Astrocyte of the spinal cord (primary cell): ENCODE measurements at regions not wholly inside any gene's neighbourhood (a gene's known extent, or its start where the extent isn't known, plus 50 kb on each side); places are given as distances from the start of the nearest gene placed in this dataset.

Source experiments
- DNase-seq: peaks from one replicate; pipeline ENCODE4 v3.0.0; 2011; ENCODE audit warnings: low read depth, low spot score
- H3K4me3 ChIP-seq: 2 replicates; pipeline ENCODE4 v1.5.1; 2011; ENCODE audit warnings: low read depth, mild to moderate bottlenecking, low read length, moderate library complexity
- CTCF ChIP-seq: IDR thresholded peaks from 2 replicates; pipeline ENCODE4 v1.5.1; 2012; ENCODE audit warnings: low read depth, mild to moderate bottlenecking, low read length, inconsistent platforms
- in situ Hi-C: cut with HindIII; loops from 2 replicates; pipeline ENCODE4 v1.10.0; 2017; ENCODE audit warnings: low sequenced_read_pairs

- TF ChIP-seq CTCF: no peak
- in situ Hi-C loops: no loop called here
- DNase-seq: peak; percentile 12
- H3K4me3 ChIP-seq: no peak overlapping the region
These were observed 56.4 kb upstream of the FBXO33 start for GRCh38 chr14:39488600-39488999.

- TF ChIP-seq CTCF: no peak
- no peak overlapping the region for H3K4me3 ChIP-seq
- DNase-seq: no peak
- in situ Hi-C loops: no loop called here
These were observed 51.4 kb upstream of the FBXO33 start for GRCh38 chr14:39483682-39484081.
